GM23338 (cell line): ENCODE measurements at regions not wholly inside any gene's neighbourhood (a gene's known extent, or its start where the extent isn't known, plus 50 kb on each side); places are given as distances from the start of the nearest gene placed in this dataset.

ENCODE experiments used
- ATAC-seq: fragments of 200-7000 bp; cut with Tn5 transposase; 3 replicates; pipeline ENCODE4 v1.9.1; 2020
- DNase-seq: peaks from one replicate; pipeline ENCODE4 v3.0.0-alpha.2; 2015; ENCODE audit warnings: low spot score
- H2AFZ ChIP-seq: fragments of 200-600 bp; sonication (generic); 2 replicates; pipeline ENCODE4 v1.8.0; 2016; ENCODE audit warnings: antibody characterized with exemption, mild to moderate bottlenecking, moderate library complexity
- H3F3A ChIP-seq: fragments of 200-600 bp; sonication (generic); replicated peaks from 2 replicates; pipeline ENCODE4 v1.8.0; 2017; ENCODE audit warnings: antibody characterized with exemption, mixed run types, low read depth
- H3K27ac ChIP-seq: fragments of 200-600 bp; sonication (generic); 2 replicates; pipeline ENCODE4 v1.6.1; 2016; ENCODE audit warnings: low read depth
- H3K27me3 ChIP-seq: fragments of 200-600 bp; sonication (generic); 2 replicates; pipeline ENCODE4 v1.8.0; 2016; ENCODE audit warnings: mild to moderate bottlenecking, mixed run types, moderate library complexity; ENCODE audit not compliant: insufficient read depth
- H3K36me3 ChIP-seq: fragments of 200-600 bp; sonication (generic); 2 replicates; pipeline ENCODE4 v1.8.0; 2016; ENCODE audit warnings: mild to moderate bottlenecking; ENCODE audit not compliant: insufficient read depth
- H3K4me1 ChIP-seq: fragments of 200-600 bp; sonication (generic); 2 replicates; pipeline ENCODE4 v1.8.0; 2016; ENCODE audit warnings: mild to moderate bottlenecking, moderate library complexity; ENCODE audit not compliant: insufficient read depth
- H3K4me2 ChIP-seq: fragments of 200-600 bp; sonication (generic); 2 replicates; pipeline ENCODE4 v1.7.1; 2017; ENCODE audit warnings: mixed run types
- H3K4me3 ChIP-seq: fragments of 200-600 bp; sonication (generic); 2 replicates; pipeline ENCODE4 v1.6.1; 2016; ENCODE audit warnings: mixed run types
- H3K79me2 ChIP-seq: fragments of 200-600 bp; sonication (generic); replicated peaks from 2 replicates; pipeline ENCODE4 v1.8.0; 2017; ENCODE audit warnings: mild to moderate bottlenecking; ENCODE audit not compliant: insufficient read depth
- H3K9me2 ChIP-seq: fragments of 200-600 bp; sonication (generic); 2 replicates; pipeline ENCODE4 v1.8.0; 2017; ENCODE audit not compliant: insufficient read depth
- H4K20me1 ChIP-seq: fragments of 200-600 bp; sonication (generic); replicated peaks from 2 replicates; pipeline ENCODE4 v1.8.0; 2017; ENCODE audit warnings: mild to moderate bottlenecking; ENCODE audit not compliant: insufficient read depth
- H3K27ac Mint-ChIP-seq: 2 replicates; pipeline ENCODE4 v1.8.0; 2020; ENCODE audit warnings: inconsistent platforms, mild to moderate bottlenecking, moderate library complexity, mixed read lengths
- H3K27me3 Mint-ChIP-seq: 3 replicates; pipeline ENCODE4 v1.8.0; 2022; ENCODE audit warnings: low read depth, mild to moderate bottlenecking, moderate library complexity, mixed read lengths, inconsistent platforms; ENCODE audit not compliant: insufficient read depth, poor library complexity
- H3K36me3 Mint-ChIP-seq: 3 replicates; pipeline ENCODE4 v1.8.0; 2021; ENCODE audit warnings: low read depth, mild to moderate bottlenecking, inconsistent platforms, moderate library complexity, mixed read lengths
- H3K4me1 Mint-ChIP-seq: 3 replicates; pipeline ENCODE4 v1.8.0; 2020; ENCODE audit warnings: mild to moderate bottlenecking, inconsistent platforms, mixed read lengths
- H3K4me3 Mint-ChIP-seq: 3 replicates; pipeline ENCODE4 v1.8.0; 2021; ENCODE audit warnings: moderate library complexity, mild to moderate bottlenecking, inconsistent platforms, mixed read lengths
- H3K9me3 Mint-ChIP-seq: 3 replicates; pipeline ENCODE4 v1.8.0; 2020; ENCODE audit warnings: moderate library complexity, mild to moderate bottlenecking, inconsistent platforms, mixed read lengths
- CREB1 ChIP-seq: fragments of 250-450 bp; sonication (Bioruptor Pico); IDR thresholded peaks from 2 replicates; pipeline ENCODE4 v1.5.0; 2020; ENCODE audit warnings: low read depth, mild to moderate bottlenecking, moderate library complexity
- CTCF ChIP-seq, 2 experiments: fragments of 200-600 bp in 1 of 2; sonication (generic) in 1 of 2; conservative IDR thresholded peaks; 2 replicates each; pipeline versions ENCODE4 v1.5.1 to v1.6.1; 2016 to 2017; ENCODE audit warnings: antibody characterized with exemption in 2 of 2, low read depth in 2 of 2, mild to moderate bottlenecking in 2 of 2, moderate library complexity in 1 of 2
- EZH2 ChIP-seq: fragments of 200-600 bp; sonication (generic); IDR thresholded peaks from one replicate; pipeline ENCODE4 v1.8.0; 2017; ENCODE audit warnings: antibody characterized with exemption, mild to moderate bottlenecking, low read depth; ENCODE audit not compliant: unreplicated experiment
- JUNB ChIP-seq: IDR thresholded peaks from one replicate; pipeline ENCODE4 v1.6.1; 2016; ENCODE audit warnings: antibody characterized with exemption; ENCODE audit not compliant: unreplicated experiment
- NANOG ChIP-seq: IDR thresholded peaks from 2 replicates; pipeline ENCODE4 v1.6.1; 2016; ENCODE audit warnings: antibody characterized with exemption, borderline replicate concordance
- POLR2AphosphoS5 ChIP-seq: IDR thresholded peaks from 2 replicates; pipeline ENCODE4 v1.6.1; 2016; ENCODE audit warnings: antibody characterized with exemption, low read depth
- REST ChIP-seq: IDR thresholded peaks from one replicate; pipeline ENCODE4 v1.6.1; 2018; ENCODE audit warnings: antibody characterized with exemption; ENCODE audit not compliant: unreplicated experiment
- STAT1 ChIP-seq: IDR thresholded peaks from one replicate; pipeline ENCODE4 v1.6.1; 2016; ENCODE audit warnings: antibody characterized with exemption; ENCODE audit not compliant: unreplicated experiment
- ZNF114 ChIP-seq: fragments of 250-450 bp; sonication (Bioruptor Pico); IDR thresholded peaks from 2 replicates; pipeline ENCODE4 v1.5.0; 2020; ENCODE audit warnings: mild to moderate bottlenecking, moderate library complexity
- ZNF331 ChIP-seq: fragments of 250-450 bp; sonication (Bioruptor Pico); IDR thresholded peaks from 2 replicates; pipeline ENCODE4 v1.5.0; 2020; ENCODE audit warnings: low read depth, mild to moderate bottlenecking, moderate library complexity
- TF ChIP-seq, protein P1 (sequence below): fragments of 250-450 bp; sonication (Bioruptor Pico); IDR thresholded peaks from 2 replicates; pipeline ENCODE4 v1.5.0; 2020; ENCODE audit warnings: mild to moderate bottlenecking, moderate library complexity

DNA sequence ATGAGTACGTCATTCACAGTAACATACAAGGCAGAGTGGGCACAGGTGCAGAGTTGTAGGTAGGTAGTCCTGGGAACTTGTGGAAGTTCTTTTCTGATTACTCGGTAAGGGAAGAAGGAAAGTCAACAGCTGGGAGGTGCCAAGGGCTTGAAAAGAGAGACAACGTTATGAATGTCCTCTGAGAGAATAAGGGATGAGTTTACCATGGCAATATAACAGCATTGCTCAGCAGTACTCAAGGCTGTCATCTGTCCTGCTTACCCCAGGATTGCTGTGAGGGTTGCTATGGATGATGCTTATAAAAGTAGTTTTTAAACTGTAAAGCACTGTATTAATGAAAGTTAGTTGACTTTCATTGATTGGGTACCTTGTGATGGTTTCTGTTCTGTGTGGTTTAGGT is 369.1 kb upstream of the SGCD start (continued):
- TF ChIP-seq, protein P1, sequence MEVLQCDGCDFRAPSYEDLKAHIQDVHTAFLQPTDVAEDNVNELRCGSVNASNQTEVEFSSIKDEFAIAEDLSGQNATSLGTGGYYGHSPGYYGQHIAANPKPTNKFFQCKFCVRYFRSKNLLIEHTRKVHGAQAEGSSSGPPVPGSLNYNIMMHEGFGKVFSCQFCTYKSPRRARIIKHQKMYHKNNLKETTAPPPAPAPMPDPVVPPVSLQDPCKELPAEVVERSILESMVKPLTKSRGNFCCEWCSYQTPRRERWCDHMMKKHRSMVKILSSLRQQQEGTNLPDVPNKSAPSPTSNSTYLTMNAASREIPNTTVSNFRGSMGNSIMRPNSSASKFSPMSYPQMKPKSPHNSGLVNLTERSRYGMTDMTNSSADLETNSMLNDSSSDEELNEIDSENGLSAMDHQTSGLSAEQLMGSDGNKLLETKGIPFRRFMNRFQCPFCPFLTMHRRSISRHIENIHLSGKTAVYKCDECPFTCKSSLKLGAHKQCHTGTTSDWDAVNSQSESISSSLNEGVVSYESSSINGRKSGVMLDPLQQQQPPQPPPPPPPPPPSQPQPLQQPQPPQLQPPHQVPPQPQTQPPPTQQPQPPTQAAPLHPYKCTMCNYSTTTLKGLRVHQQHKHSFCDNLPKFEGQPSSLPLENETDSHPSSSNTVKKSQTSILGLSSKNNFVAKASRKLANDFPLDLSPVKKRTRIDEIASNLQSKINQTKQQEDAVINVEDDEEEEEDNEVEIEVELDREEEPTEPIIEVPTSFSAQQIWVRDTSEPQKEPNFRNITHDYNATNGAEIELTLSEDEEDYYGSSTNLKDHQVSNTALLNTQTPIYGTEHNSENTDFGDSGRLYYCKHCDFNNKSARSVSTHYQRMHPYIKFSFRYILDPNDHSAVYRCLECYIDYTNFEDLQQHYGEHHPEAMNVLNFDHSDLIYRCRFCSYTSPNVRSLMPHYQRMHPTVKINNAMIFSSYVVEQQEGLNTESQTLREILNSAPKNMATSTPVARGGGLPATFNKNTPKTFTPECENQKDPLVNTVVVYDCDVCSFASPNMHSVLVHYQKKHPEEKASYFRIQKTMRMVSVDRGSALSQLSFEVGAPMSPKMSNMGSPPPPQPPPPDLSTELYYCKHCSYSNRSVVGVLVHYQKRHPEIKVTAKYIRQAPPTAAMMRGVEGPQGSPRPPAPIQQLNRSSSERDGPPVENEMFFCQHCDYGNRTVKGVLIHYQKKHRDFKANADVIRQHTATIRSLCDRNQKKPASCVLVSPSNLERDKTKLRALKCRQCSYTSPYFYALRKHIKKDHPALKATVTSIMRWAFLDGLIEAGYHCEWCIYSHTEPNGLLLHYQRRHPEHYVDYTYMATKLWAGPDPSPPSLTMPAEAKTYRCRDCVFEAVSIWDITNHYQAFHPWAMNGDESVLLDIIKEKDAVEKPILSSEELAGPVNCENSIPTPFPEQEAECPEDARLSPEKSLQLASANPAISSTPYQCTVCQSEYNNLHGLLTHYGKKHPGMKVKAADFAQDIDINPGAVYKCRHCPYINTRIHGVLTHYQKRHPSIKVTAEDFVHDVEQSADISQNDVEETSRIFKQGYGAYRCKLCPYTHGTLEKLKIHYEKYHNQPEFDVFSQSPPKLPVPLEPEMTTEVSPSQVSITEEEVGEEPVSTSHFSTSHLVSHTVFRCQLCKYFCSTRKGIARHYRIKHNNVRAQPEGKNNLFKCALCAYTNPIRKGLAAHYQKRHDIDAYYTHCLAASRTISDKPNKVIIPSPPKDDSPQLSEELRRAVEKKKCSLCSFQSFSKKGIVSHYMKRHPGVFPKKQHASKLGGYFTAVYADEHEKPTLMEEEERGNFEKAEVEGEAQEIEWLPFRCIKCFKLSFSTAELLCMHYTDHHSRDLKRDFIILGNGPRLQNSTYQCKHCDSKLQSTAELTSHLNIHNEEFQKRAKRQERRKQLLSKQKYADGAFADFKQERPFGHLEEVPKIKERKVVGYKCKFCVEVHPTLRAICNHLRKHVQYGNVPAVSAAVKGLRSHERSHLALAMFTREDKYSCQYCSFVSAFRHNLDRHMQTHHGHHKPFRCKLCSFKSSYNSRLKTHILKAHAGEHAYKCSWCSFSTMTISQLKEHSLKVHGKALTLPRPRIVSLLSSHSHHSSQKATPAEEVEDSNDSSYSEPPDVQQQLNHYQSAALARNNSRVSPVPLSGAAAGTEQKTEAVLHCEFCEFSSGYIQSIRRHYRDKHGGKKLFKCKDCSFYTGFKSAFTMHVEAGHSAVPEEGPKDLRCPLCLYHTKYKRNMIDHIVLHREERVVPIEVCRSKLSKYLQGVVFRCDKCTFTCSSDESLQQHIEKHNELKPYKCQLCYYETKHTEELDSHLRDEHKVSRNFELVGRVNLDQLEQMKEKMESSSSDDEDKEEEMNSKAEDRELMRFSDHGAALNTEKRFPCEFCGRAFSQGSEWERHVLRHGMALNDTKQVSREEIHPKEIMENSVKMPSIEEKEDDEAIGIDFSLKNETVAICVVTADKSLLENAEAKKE (CRISPR knock-in tag): no peak
- TF ChIP-seq ZNF331 (CRISPR knock-in tag): no peak
- no peak for TF ChIP-seq NANOG
- no peak for TF ChIP-seq POLR2AphosphoS5
- no peak for TF ChIP-seq EZH2
- TF ChIP-seq CTCF (conservative IDR thresholded peaks at IDR 0.05; ENCODE audit: low read depth in 2 of 2): no peak
- TF ChIP-seq JUNB: no peak
- no peak for TF ChIP-seq CREB1
- no peak for TF ChIP-seq STAT1

DNA sequence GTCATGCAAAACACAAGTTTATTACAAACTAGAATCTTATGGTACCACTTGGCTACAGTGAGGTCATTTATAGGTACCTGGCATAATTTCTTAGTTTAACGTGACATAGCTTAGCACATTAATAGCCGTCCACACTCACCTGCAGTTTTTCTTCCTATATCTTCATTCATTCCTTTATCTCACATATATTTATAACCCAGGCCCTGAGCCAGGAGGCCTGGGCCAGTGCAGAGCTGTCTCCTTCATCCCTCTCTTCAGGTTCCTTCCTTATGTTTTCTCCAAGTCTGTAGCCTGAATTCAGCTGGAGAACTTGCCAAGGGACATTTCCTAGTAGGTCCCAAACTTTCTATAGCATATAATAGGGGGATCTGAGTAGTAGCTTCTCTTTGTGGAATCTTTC is 367.9 kb upstream of the SGCD start:
- no peaks in the 10 kb centered on the region for H3K27me3 ChIP-seq
- H2AFZ ChIP-seq: no peak overlapping the region
- no peaks in the 10 kb centered on the region for H3K36me3 Mint-ChIP-seq
- no peak overlapping the region for H3K4me2 ChIP-seq
- no peaks in the 10 kb centered on the region for H3K36me3 ChIP-seq
- ATAC-seq (no peak), DNase-seq (no peak)
- no peak overlapping the region for H3K4me3 Mint-ChIP-seq
- no peaks in the 10 kb centered on the region for H3F3A ChIP-seq
- H3K4me3 ChIP-seq: no peak overlapping the region
- no peak overlapping the region for H3K27ac ChIP-seq
- 0 out of 3 replicates have a peak, but pooled peaks cover 4% of the 10 kb centered on the region for H3K4me1 Mint-ChIP-seq
- H3K9me2 ChIP-seq: 0 out of 2 replicates have a peak, but pooled peaks cover 6% of the 10 kb centered on the region
- H3K27me3 Mint-ChIP-seq: no peaks in the 10 kb centered on the region
- no peaks in the 10 kb centered on the region for H3K4me1 ChIP-seq
- H4K20me1 ChIP-seq: no peaks in the 10 kb centered on the region
- no peaks in the 10 kb centered on the region for H3K79me2 ChIP-seq
- H3K9me3 Mint-ChIP-seq: no peaks in the 10 kb centered on the region
- H3K27ac Mint-ChIP-seq: no peak overlapping the region
- TF ChIP-seq JUNB: no peak
- TF ChIP-seq NANOG: no peak
- no peak for TF ChIP-seq STAT1
- TF ChIP-seq REST: no peak
- no peak for TF ChIP-seq ZNF114
- TF ChIP-seq ZNF331 (CRISPR knock-in tag): no peak
- no peak for TF ChIP-seq CTCF (conservative IDR thresholded peaks at IDR 0.05; ENCODE audit: low read depth in 2 of 2)
- TF ChIP-seq CREB1: no peak
- no peak for TF ChIP-seq EZH2
